ENCODE measurements at regions not wholly inside any gene's neighbourhood (a gene's known extent, or its start where the extent isn't known, plus 50 kb on each side); places are given as distances from the start of the nearest gene placed in this dataset.

DNA sequence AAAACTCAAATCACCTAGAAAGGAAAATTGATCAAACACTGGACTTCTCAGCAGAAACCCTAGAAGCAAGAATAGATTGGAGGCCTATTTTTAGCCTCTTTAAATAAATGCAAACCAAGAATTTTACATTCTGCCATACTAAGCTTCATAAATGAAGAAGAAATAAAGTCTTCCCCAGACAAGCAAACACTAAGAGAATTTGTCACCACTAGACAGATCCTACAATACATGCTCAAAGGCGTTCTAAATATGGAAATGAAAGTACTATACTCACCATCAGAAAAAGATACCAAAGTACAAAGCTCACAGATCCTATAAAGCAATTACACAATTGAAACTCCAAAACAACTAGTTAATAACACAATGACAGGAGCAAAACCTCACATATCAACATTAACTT lies 578.1 kb downstream of the UQCRFS1 start:
- TF ChIP-seq, protein P1, sequence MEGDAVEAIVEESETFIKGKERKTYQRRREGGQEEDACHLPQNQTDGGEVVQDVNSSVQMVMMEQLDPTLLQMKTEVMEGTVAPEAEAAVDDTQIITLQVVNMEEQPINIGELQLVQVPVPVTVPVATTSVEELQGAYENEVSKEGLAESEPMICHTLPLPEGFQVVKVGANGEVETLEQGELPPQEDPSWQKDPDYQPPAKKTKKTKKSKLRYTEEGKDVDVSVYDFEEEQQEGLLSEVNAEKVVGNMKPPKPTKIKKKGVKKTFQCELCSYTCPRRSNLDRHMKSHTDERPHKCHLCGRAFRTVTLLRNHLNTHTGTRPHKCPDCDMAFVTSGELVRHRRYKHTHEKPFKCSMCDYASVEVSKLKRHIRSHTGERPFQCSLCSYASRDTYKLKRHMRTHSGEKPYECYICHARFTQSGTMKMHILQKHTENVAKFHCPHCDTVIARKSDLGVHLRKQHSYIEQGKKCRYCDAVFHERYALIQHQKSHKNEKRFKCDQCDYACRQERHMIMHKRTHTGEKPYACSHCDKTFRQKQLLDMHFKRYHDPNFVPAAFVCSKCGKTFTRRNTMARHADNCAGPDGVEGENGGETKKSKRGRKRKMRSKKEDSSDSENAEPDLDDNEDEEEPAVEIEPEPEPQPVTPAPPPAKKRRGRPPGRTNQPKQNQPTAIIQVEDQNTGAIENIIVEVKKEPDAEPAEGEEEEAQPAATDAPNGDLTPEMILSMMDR (conservative IDR thresholded peaks at IDR 0.05; ENCODE audit: low read length) = no peak
- no peak for TF ChIP-seq EZH2phosphoT487 (IDR thresholded peaks at IDR 0.05; ENCODE audit: borderline replicate concordance)

All from Loucy (cell line).